CD4-positive, CD25-positive, alpha-beta regulatory T cell (primary cell): ENCODE measurements at regions not wholly inside any gene's neighbourhood (a gene's known extent, or its start where the extent isn't known, plus 50 kb on each side); places are given as distances from the start of the nearest gene placed in this dataset.

Experiments used
- ATAC-seq, 2 donors: fragments of 150-1000 bp; cut with Tn5 transposase; one replicate each; pipeline ENCODE4 v1.10.0; 2021; ENCODE audit warnings: low read depth in 2 of 2, moderate number of reproducible peaks in 2 of 2, moderate library complexity in 1 of 2
- DNase-seq, 3 donors: peaks; one replicate each; pipeline versions ENCODE4 v3.0.0 to v3.0.0-alpha.2; 2012 to 2022; ENCODE audit warnings: mixed read lengths in 1 of 3
- H3K27ac ChIP-seq: one replicate; pipeline ENCODE4 v1.7.0; 2013; ENCODE audit warnings: mild to moderate bottlenecking, low read length; ENCODE audit not compliant: insufficient read depth, poor library complexity, severe bottlenecking
- H3K27me3 ChIP-seq: one replicate; pipeline ENCODE4 v1.7.0; 2013; ENCODE audit warnings: low read length; ENCODE audit not compliant: control insufficient read depth, insufficient read depth
- H3K36me3 ChIP-seq: one replicate; pipeline ENCODE4 v1.7.0; 2013; ENCODE audit warnings: mild to moderate bottlenecking, low read length, moderate library complexity; ENCODE audit not compliant: control insufficient read depth, insufficient read depth
- H3K4me1 ChIP-seq: 2 replicates; pipeline ENCODE4 v1.7.0; 2013; ENCODE audit warnings: mild to moderate bottlenecking, low read length; ENCODE audit not compliant: insufficient read depth, control insufficient read depth, poor library complexity, severe bottlenecking
- H3K4me3 ChIP-seq: one replicate; pipeline ENCODE4 v1.7.0; 2013; ENCODE audit warnings: low read depth, mild to moderate bottlenecking, low read length, moderate library complexity
- H3K9me3 ChIP-seq, 2 experiments: 1 replicate in 1 of 2; 2 replicates in 1 of 2; pipeline ENCODE4 v1.7.0; 2013; ENCODE audit warnings: low read length in 2 of 2, mild to moderate bottlenecking in 1 of 2, moderate library complexity in 1 of 2; ENCODE audit not compliant: control insufficient read depth in 2 of 2
- H3K27ac Mint-ChIP-seq, 3 donors: one replicate each; pipeline ENCODE4 v1.8.0; 2020 to 2022; ENCODE audit warnings: mild to moderate bottlenecking in 3 of 3, mixed read lengths in 3 of 3, moderate library complexity in 2 of 3
- H3K27me3 Mint-ChIP-seq: one replicate; pipeline ENCODE4 v1.8.0; 2022; ENCODE audit warnings: mild to moderate bottlenecking, mixed read lengths
- H3K36me3 Mint-ChIP-seq: one replicate; pipeline ENCODE4 v1.8.0; 2020; ENCODE audit warnings: mixed read lengths
- H3K4me1 Mint-ChIP-seq, 4 donors: one replicate each; pipeline ENCODE4 v1.8.0; 2020 to 2022; ENCODE audit warnings: mixed read lengths in 4 of 4, mild to moderate bottlenecking in 1 of 4
- H3K4me3 Mint-ChIP-seq, 4 donors: one replicate each; pipeline ENCODE4 v1.8.0; 2020 to 2022; ENCODE audit warnings: mild to moderate bottlenecking in 4 of 4, mixed read lengths in 4 of 4, moderate library complexity in 3 of 4
- H3K9me3 Mint-ChIP-seq, 7 donors: one replicate each; pipeline ENCODE4 v1.8.0; 2020 to 2022; ENCODE audit warnings: mixed read lengths in 7 of 7, mild to moderate bottlenecking in 3 of 7, moderate library complexity in 2 of 7

DNA sequence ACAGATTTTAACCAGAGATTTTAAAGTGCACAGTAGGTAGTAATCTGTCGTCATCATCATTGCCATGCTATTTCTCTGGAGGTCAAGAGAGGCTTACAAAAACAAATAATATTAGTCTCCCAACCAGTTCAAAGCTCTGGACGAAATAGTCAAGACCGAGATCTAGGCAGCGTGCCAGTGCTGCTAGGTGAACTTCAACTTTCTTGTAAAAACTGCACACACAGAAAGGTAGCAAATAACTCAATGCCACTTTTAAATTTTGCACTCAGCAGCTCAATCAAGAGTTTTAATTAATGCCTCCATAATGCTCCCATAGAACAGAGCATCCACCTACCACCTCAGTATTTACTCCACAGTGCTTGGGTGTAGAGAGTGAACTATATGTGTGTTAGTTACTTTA lies 656.8 kb downstream of the IRX1 start:
- Mint-ChIP-seq H3K9me3 (peaks cover 2 to 33% (median 12%) of the 10 kb centered on the region in 7 donors), H3K36me3 (no peaks in the 10 kb centered on the region), H3K4me1 (no peaks in the 10 kb centered on the region), H3K27me3 (no peaks in the 10 kb centered on the region), H3K4me3 (no peak overlapping the region), H3K27ac (no peak overlapping the region)
- no peak for ATAC-seq
- Histone ChIP-seq H3K4me3 (no peak overlapping the region), H3K4me1 (no peaks in the 10 kb centered on the region), H3K9me3 (peaks cover 0 to 4% of the 10 kb centered on the region in 2 experiments), H3K27ac (no peak overlapping the region), H3K27me3 (no peaks in the 10 kb centered on the region), H3K36me3 (no peaks in the 10 kb centered on the region)
- DNase-seq: no peak

- H3K27ac ChIP-seq: no peak overlapping the region
- no peaks in the 10 kb centered on the region for H3K27me3 ChIP-seq
- no peak overlapping the region for H3K4me3 Mint-ChIP-seq
- no peaks in the 10 kb centered on the region for H3K36me3 Mint-ChIP-seq
- no peaks in the 10 kb centered on the region for H3K4me1 ChIP-seq
- DNase-seq (no peak), ATAC-seq (no peak)
- H3K36me3 ChIP-seq: no peaks in the 10 kb centered on the region
- H3K9me3 Mint-ChIP-seq: peaks cover 0 to 26% (median 12%) of the 10 kb centered on the region in 7 donors
- H3K27me3 Mint-ChIP-seq: no peaks in the 10 kb centered on the region
- peaks cover 0 to 4% of the 10 kb centered on the region in 2 experiments for H3K9me3 ChIP-seq
- H3K4me1 Mint-ChIP-seq: no peaks in the 10 kb centered on the region
- no peak overlapping the region for H3K27ac Mint-ChIP-seq
- no peak overlapping the region for H3K4me3 ChIP-seq
Observed at GRCh38 chr5:4254736-4255135, 659.1 kb downstream of the IRX1 start.

DNA sequence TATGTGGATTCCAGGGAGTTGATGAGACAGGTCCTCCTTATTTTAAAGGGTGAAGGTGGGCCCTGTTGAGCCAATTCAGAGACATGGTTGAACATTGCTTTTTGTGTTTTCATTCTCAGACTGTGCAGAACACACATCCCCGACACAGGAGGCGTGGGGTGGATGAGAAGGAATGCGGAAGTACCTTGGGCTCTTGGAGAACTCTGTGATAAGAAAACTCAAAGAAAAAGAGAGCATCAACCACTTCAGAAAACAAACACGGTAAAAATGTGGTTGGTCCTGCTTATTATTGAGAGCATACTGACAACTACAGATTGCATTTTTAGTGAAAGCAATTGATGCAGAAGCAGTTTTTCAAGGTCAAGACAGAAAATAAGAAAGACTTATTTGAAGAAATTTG lies 659.8 kb downstream of the IRX1 start:
- Mint-ChIP-seq H3K36me3 (no peaks in the 10 kb centered on the region), H3K4me1 (no peaks in the 10 kb centered on the region), H3K27ac (no peak overlapping the region), H3K9me3 (peaks cover 0 to 26% (median 15%) of the 10 kb centered on the region in 7 donors), H3K4me3 (no peak overlapping the region), H3K27me3 (no peaks in the 10 kb centered on the region)
- DNase-seq (no peak), ATAC-seq (no peak)
- H3K4me1 ChIP-seq: no peaks in the 10 kb centered on the region
- H3K4me3 ChIP-seq: no peak overlapping the region
- H3K27me3 ChIP-seq: no peaks in the 10 kb centered on the region
- no peaks in the 10 kb centered on the region for H3K36me3 ChIP-seq
- H3K9me3 ChIP-seq: peaks cover 0 to 4% of the 10 kb centered on the region in 2 experiments
- H3K27ac ChIP-seq: no peak overlapping the region

- DNase-seq: no peak
- Histone ChIP-seq H3K36me3 (no peaks in the 10 kb centered on the region), H3K4me3 (no peak overlapping the region), H3K27me3 (no peaks in the 10 kb centered on the region), H3K27ac (no peak overlapping the region), H3K4me1 (no peaks in the 10 kb centered on the region), H3K9me3 (peaks cover 0 to 4% of the 10 kb centered on the region in 2 experiments)
- H3K9me3 Mint-ChIP-seq: peaks cover 3 to 23% (median 13%) of the 10 kb centered on the region in 7 donors
- H3K36me3 Mint-ChIP-seq: no peaks in the 10 kb centered on the region
- H3K27ac Mint-ChIP-seq: no peak overlapping the region
- ATAC-seq: no peak
- no peak overlapping the region for H3K4me3 Mint-ChIP-seq
- no peaks in the 10 kb centered on the region for H3K27me3 Mint-ChIP-seq
- no peaks in the 10 kb centered on the region for H3K4me1 Mint-ChIP-seq
Observed at GRCh38 chr5:4258170-4258569, 662.5 kb downstream of the IRX1 start.

DNA sequence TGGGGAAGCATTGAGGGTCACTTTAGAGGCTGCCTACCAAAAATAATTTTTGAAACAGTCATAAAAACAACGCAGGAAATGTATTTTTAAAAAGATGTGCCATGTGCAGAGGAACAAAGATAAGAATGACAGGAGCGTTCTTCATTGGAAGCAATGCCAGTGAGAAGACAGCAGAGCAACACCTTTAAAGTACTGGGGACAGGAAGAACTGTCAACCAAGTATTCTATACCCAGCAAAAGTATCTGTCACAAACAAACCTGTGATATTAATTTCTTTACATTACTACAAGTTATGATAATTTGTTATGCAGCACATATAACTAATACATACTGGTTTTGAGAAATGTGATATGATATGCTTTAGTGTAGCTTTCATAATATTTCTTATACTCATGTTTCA lies 675.6 kb downstream of the IRX1 start:
- Mint-ChIP-seq H3K4me1 (no peaks in the 10 kb centered on the region), H3K36me3 (no peaks in the 10 kb centered on the region), H3K9me3 (peaks cover 5 to 35% (median 11%) of the 10 kb centered on the region in 7 donors), H3K4me3 (no peak overlapping the region), H3K27ac (no peak overlapping the region), H3K27me3 (no peaks in the 10 kb centered on the region)
- ATAC-seq (no peak), DNase-seq (no peak)
- no peak overlapping the region for H3K27ac ChIP-seq
- peaks cover 0 to 7% of the 10 kb centered on the region in 2 experiments for H3K9me3 ChIP-seq
- no peak overlapping the region for H3K4me3 ChIP-seq
- no peaks in the 10 kb centered on the region for H3K4me1 ChIP-seq
- H3K27me3 ChIP-seq: no peaks in the 10 kb centered on the region
- no peaks in the 10 kb centered on the region for H3K36me3 ChIP-seq

GRCh38 chr5:4275232-4275631 lies 679.6 kb downstream of the IRX1 start:
- Mint-ChIP-seq H3K4me3 (no peak overlapping the region), H3K27me3 (no peaks in the 10 kb centered on the region)
- ATAC-seq: no peak

GRCh38 chr5:4294878-4295277 lies 699.2 kb downstream of the IRX1 start:
- no peaks in the 10 kb centered on the region for H3K27me3 Mint-ChIP-seq
- H3K36me3 Mint-ChIP-seq: no peaks in the 10 kb centered on the region
- peaks cover 0 to 19% (median 6%) of the 10 kb centered on the region in 7 donors for H3K9me3 Mint-ChIP-seq
- Histone ChIP-seq H3K36me3 (no peaks in the 10 kb centered on the region), H3K4me3 (no peak overlapping the region), H3K4me1 (no peaks in the 10 kb centered on the region), H3K27ac (no peak overlapping the region), H3K9me3 (peaks cover 3 to 11% of the 10 kb centered on the region in 2 experiments), H3K27me3 (no peaks in the 10 kb centered on the region)
- ATAC-seq (no peak), DNase-seq (no peak)
- no peaks in the 10 kb centered on the region for H3K4me1 Mint-ChIP-seq
- H3K4me3 Mint-ChIP-seq: no peak overlapping the region
- H3K27ac Mint-ChIP-seq: no peak overlapping the region

More at GRCh38 chr5:4275232-4275631, 679.6 kb downstream of the IRX1 start:
- Mint-ChIP-seq H3K9me3 (peaks cover 0 to 29% (median 7%) of the 10 kb centered on the region in 7 donors), H3K27ac (no peak overlapping the region), H3K36me3 (no peaks in the 10 kb centered on the region), H3K4me1 (no peaks in the 10 kb centered on the region)
- Histone ChIP-seq H3K27me3 (no peaks in the 10 kb centered on the region), H3K27ac (no peak overlapping the region), H3K4me1 (no peaks in the 10 kb centered on the region), H3K4me3 (no peak overlapping the region), H3K9me3 (peaks cover 0 to 5% of the 10 kb centered on the region in 2 experiments), H3K36me3 (no peaks in the 10 kb centered on the region)
- no peak for DNase-seq

- no peak for DNase-seq
- H3K4me1 Mint-ChIP-seq: no peaks in the 10 kb centered on the region
- H3K27ac Mint-ChIP-seq: no peak overlapping the region
- H3K4me3 ChIP-seq: no peak overlapping the region
- no peak overlapping the region for H3K27ac ChIP-seq
- no peak overlapping the region for H3K4me3 Mint-ChIP-seq
- no peaks in the 10 kb centered on the region for H3K36me3 Mint-ChIP-seq
- H3K36me3 ChIP-seq: no peaks in the 10 kb centered on the region
- peaks cover 3 to 11% of the 10 kb centered on the region in 2 experiments for H3K9me3 ChIP-seq
- no peak for ATAC-seq
- H3K9me3 Mint-ChIP-seq: peaks cover 0 to 21% (median 7%) of the 10 kb centered on the region in 7 donors
- no peaks in the 10 kb centered on the region for H3K27me3 Mint-ChIP-seq
- H3K4me1 ChIP-seq: no peaks in the 10 kb centered on the region
- no peaks in the 10 kb centered on the region for H3K27me3 ChIP-seq
Observed at GRCh38 chr5:4295663-4296339, 700.2 kb downstream of the IRX1 start.
